ENCODE measurements at regions not wholly inside any gene's neighbourhood (a gene's known extent, or its start where the extent isn't known, plus 50 kb on each side); places are given as distances from the start of the nearest gene placed in this dataset.
A peak's percentile ranks its signal among the peaks of the same experiment; 100 is the strongest.

GRCh38 chr4:169826634-169827187 lies 69.0 kb upstream of the HPF1 start:
- Histone ChIP-seq H3K4me1 (ENCODE audit: control insufficient read depth in 2 of 3, insufficient read depth in 2 of 3, low read depth in 1 of 3, low read length in 3 of 3) (no peaks in the 10 kb centered on the region), H3K36me3 (ENCODE audit: control insufficient read depth in 2 of 3, insufficient read depth in 3 of 3, low read length in 3 of 3) (no peaks in the 10 kb centered on the region), H3K27ac (ENCODE audit: low read depth in 2 of 2, low read length in 2 of 2) (no peak overlapping the region), H3K4me3 (ENCODE audit: low read length in 3 of 3) (no peak overlapping the region), H3K9me3 (ENCODE audit: control insufficient read depth in 2 of 3, insufficient read depth in 1 of 3, low read length in 3 of 3) (no peaks in the 10 kb centered on the region), H3K27me3 (ENCODE audit: control insufficient read depth, insufficient read depth, low read length) (no peaks in the 10 kb centered on the region), H3K9ac (ENCODE audit: low read length in 3 of 3) (no peak overlapping the region)
- intact Hi-C loops (cut with DNase I) = no loop called here
- TF ChIP-seq, protein P1, sequence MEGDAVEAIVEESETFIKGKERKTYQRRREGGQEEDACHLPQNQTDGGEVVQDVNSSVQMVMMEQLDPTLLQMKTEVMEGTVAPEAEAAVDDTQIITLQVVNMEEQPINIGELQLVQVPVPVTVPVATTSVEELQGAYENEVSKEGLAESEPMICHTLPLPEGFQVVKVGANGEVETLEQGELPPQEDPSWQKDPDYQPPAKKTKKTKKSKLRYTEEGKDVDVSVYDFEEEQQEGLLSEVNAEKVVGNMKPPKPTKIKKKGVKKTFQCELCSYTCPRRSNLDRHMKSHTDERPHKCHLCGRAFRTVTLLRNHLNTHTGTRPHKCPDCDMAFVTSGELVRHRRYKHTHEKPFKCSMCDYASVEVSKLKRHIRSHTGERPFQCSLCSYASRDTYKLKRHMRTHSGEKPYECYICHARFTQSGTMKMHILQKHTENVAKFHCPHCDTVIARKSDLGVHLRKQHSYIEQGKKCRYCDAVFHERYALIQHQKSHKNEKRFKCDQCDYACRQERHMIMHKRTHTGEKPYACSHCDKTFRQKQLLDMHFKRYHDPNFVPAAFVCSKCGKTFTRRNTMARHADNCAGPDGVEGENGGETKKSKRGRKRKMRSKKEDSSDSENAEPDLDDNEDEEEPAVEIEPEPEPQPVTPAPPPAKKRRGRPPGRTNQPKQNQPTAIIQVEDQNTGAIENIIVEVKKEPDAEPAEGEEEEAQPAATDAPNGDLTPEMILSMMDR (IDR thresholded peaks at IDR 0.05; ENCODE audit: borderline replicate concordance, extremely low read depth, insufficient read depth) = no peak
- FAIRE-seq (no peak), DNase-seq (no peak)

DNA sequence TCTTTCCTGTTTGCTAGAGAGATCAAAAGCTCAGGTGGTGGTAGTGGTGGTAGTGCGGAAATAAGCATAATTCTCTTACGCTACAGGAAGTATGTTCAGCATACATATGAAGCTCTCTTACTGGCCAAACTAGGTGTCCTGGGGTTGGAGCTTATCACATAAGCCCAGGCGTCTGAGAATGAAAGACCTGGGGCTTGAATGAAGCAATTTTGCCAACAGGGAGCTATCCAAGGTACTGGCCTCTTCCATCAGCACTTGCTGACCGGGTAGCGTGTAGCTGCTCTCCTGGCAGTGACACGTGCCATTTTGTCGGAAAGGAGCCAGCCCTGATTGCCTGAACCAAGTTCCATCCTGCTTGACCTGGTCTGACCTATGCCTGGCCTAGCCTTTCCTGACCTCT lies 65.9 kb upstream of the HPF1 start:
- Histone ChIP-seq H3K27ac (ENCODE audit: low read depth in 2 of 2, low read length in 2 of 2) (no peak overlapping the region), H3K4me3 (ENCODE audit: low read length in 3 of 3) (no peak overlapping the region), H3K36me3 (ENCODE audit: control insufficient read depth in 2 of 3, insufficient read depth in 3 of 3, low read length in 3 of 3) (no peaks in the 10 kb centered on the region), H3K9me3 (ENCODE audit: control insufficient read depth in 2 of 3, insufficient read depth in 1 of 3, low read length in 3 of 3) (no peaks in the 10 kb centered on the region), H3K4me1 (ENCODE audit: control insufficient read depth in 2 of 3, insufficient read depth in 2 of 3, low read depth in 1 of 3, low read length in 3 of 3) (no peaks in the 10 kb centered on the region), H3K9ac (ENCODE audit: low read length in 3 of 3) (no peak overlapping the region), H3K27me3 (ENCODE audit: control insufficient read depth, insufficient read depth, low read length) (no peaks in the 10 kb centered on the region)
- TF ChIP-seq, protein P1 (IDR thresholded peaks at IDR 0.05; ENCODE audit: borderline replicate concordance, extremely low read depth, insufficient read depth) = no peak
- peak in 4 of 5 donors; percentile 74 to 91 (median 85) for DNase-seq
- no peak for FAIRE-seq
- intact Hi-C loops (cut with DNase I) = no loop called here

DNA sequence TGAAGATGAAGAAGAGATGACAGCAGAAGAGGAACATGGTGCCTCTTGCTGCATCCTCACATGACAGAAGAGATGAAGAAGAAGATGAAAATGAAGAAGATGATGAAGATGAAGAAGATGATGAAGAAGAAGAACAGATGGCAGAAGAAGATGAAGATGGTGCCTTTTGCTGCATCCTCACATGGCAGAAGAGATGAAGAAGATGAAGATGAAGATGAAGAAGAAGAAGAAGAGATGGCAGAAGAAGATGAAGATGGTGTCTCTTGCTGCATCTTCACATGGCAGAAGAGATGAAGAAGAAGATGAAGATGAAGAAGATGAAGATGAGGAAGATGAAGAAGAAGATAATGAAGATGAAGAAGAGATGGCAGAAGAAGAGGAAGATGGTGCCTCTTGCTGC lies 63.7 kb upstream of the HPF1 start:
- Histone ChIP-seq H3K9me3 (ENCODE audit: control insufficient read depth in 2 of 3, insufficient read depth in 1 of 3, low read length in 3 of 3) (no peaks in the 10 kb centered on the region), H3K4me3 (ENCODE audit: low read length in 3 of 3) (no peak overlapping the region), H3K27me3 (ENCODE audit: control insufficient read depth, insufficient read depth, low read length) (no peaks in the 10 kb centered on the region), H3K4me1 (ENCODE audit: control insufficient read depth in 2 of 3, insufficient read depth in 2 of 3, low read depth in 1 of 3, low read length in 3 of 3) (no peaks in the 10 kb centered on the region), H3K27ac (ENCODE audit: low read depth in 2 of 2, low read length in 2 of 2) (no peak overlapping the region), H3K36me3 (ENCODE audit: control insufficient read depth in 2 of 3, insufficient read depth in 3 of 3, low read length in 3 of 3) (no peaks in the 10 kb centered on the region), H3K9ac (ENCODE audit: low read length in 3 of 3) (no peak overlapping the region)
- intact Hi-C loops (cut with DNase I) = no loop called here
- TF ChIP-seq, protein P1 (IDR thresholded peaks at IDR 0.05; ENCODE audit: borderline replicate concordance, extremely low read depth, insufficient read depth) = no peak
- FAIRE-seq = no peak
- peak in 1 of 5 donors; percentile 2 for DNase-seq
